K562 (cell line): ENCODE measurements at regions not wholly inside any gene's neighbourhood (a gene's known extent, or its start where the extent isn't known, plus 50 kb on each side); places are given as distances from the start of the nearest gene placed in this dataset.

Experiments
- ATAC-seq: fragments of 200-7000 bp; cut with Tn5 transposase; 3 replicates; pipeline ENCODE4 v1.9.1; 2020; ENCODE audit warnings: moderate library complexity
- BruUV-seq: library from RNA; stranded (reverse); fragments of 400-500 nt; replicated peaks from 2 replicates; lab custom pipeline; 2021; lab: Mats Ljungman, UMichigan
- CTCF ChIA-PET: fragments of 300-600 bp; formaldehyde crosslinking; extraction: SDS; loops from one replicate; lab custom pipeline; 2021; ENCODE audit warnings: low intra/inter-chr PET ratio; lab: Yijun Ruan, JAX
- POLR2A ChIA-PET: fragments of 300-600, 350-650 bp; sonication (Branson Sonifier 250); formaldehyde crosslinking; extraction: SDS; loops from one replicate; lab custom pipeline; 2021; ENCODE audit warnings: antibody characterized with exemption, inconsistent platforms; lab: Yijun Ruan, JAX
- DNase-seq, 4 experiments: peaks; one replicate each; pipeline versions ENCODE4 v3.0.0 to v3.0.0-alpha.2; 2011 to 2018; ENCODE audit warnings: low spot score in 3 of 4, mixed read lengths in 3 of 4; ENCODE audit errors: extremely low read depth in 1 of 4
- FAIRE-seq: peaks from 2 replicates; lab custom pipeline; 2011; peaks lifted over from hg19 to GRCh38; lab: Jason Lieb, UNC
- H2AFZ ChIP-seq: 2 replicates; pipeline ENCODE4 v1.6.0; 2011; ENCODE audit warnings: low read depth, low read length, control low read depth, inconsistent platforms
- H3K27ac ChIP-seq: fragments of 200-600 bp; 3 replicates; pipeline ENCODE4 v1.8.0; 2011; ENCODE audit warnings: low read depth, mild to moderate bottlenecking, control low read depth, inconsistent platforms, low read length, moderate library complexity, mixed read lengths; ENCODE audit errors: extremely low read depth
- H3K27me3 ChIP-seq, 2 experiments: fragments of 300-600 bp in 1 of 2; 2 replicates in 1 of 2; 3 replicates in 1 of 2; pipeline versions ENCODE4 v1.6.0 to v1.8.0; 2011; ENCODE audit warnings: inconsistent platforms in 2 of 2, low read length in 2 of 2, mild to moderate bottlenecking in 1 of 2, mixed read lengths in 1 of 2, moderate library complexity in 1 of 2; ENCODE audit not compliant: control insufficient read depth in 2 of 2, insufficient read depth in 2 of 2
- H3K36me3 ChIP-seq: fragments of 300-600 bp; 3 replicates; pipeline ENCODE4 v1.8.0; 2011; ENCODE audit warnings: mild to moderate bottlenecking, low read length, inconsistent platforms; ENCODE audit not compliant: control insufficient read depth, insufficient read depth
- H3K4me1 ChIP-seq, 2 experiments: fragments of 200-600 bp in 1 of 2; replicated peaks in 1 of 2; 2 replicates in 1 of 2; 3 replicates in 1 of 2; pipeline versions ENCODE4 v1.5.1 to v1.8.0; 2011; ENCODE audit warnings: inconsistent platforms in 2 of 2, low read length in 2 of 2, mild to moderate bottlenecking in 1 of 2, mixed read lengths in 1 of 2, moderate library complexity in 1 of 2; ENCODE audit not compliant: control insufficient read depth in 2 of 2, insufficient read depth in 2 of 2
- H3K4me2 ChIP-seq: 2 replicates; pipeline ENCODE4 v1.6.1; 2011; ENCODE audit warnings: low read length, control low read depth, inconsistent platforms, mixed read lengths; ENCODE audit not compliant: insufficient read depth
- H3K4me3 ChIP-seq: fragments of 200-600 bp; sonication (generic), shearing (Covaris generic); 2 replicates; pipeline ENCODE4 v1.5.1; 2016; ENCODE audit warnings: control low read depth, inconsistent platforms
- H3K79me2 ChIP-seq: fragments of 200-600 bp; 3 replicates; pipeline ENCODE4 v1.8.0; 2011; ENCODE audit warnings: low read length, inconsistent platforms; ENCODE audit not compliant: control insufficient read depth, insufficient read depth
- H3K9ac ChIP-seq, 2 experiments: 2 replicates each; pipeline versions ENCODE4 v1.6.0 to v1.6.1; 2011; ENCODE audit warnings: low read depth in 2 of 2, low read length in 2 of 2, control low read depth in 1 of 2, inconsistent platforms in 1 of 2, mild to moderate bottlenecking in 1 of 2, mixed read lengths in 1 of 2; ENCODE audit not compliant: insufficient read depth in 1 of 2
- H3K9me1 ChIP-seq: one replicate; pipeline ENCODE4 v1.6.0; 2011; ENCODE audit warnings: inconsistent platforms, mild to moderate bottlenecking, low read length, moderate library complexity; ENCODE audit not compliant: control insufficient read depth, insufficient read depth
- H3K9me3 ChIP-seq: replicated peaks from 2 replicates; pipeline ENCODE4 v1.5.1; 2011; ENCODE audit warnings: low read depth, low read length, inconsistent platforms; ENCODE audit not compliant: control insufficient read depth, insufficient read depth
- H4K20me1 ChIP-seq: replicated peaks from 2 replicates; pipeline ENCODE4 v1.6.1; 2011; ENCODE audit warnings: low read length, inconsistent platforms, mixed read lengths; ENCODE audit not compliant: control insufficient read depth, insufficient read depth
- NR1H2 ChIP-seq: sonication (generic); formaldehyde crosslinking; IDR thresholded peaks from 2 replicates; pipeline ENCODE4 v1.4.0; 2020; ENCODE audit warnings: mild to moderate bottlenecking, missing genetic modification reagents
- RERE ChIP-seq: sonication (generic); formaldehyde crosslinking; IDR thresholded peaks from 2 replicates; pipeline ENCODE4 v1.8.0; 2023; ENCODE audit warnings: missing genetic modification reagents, mild to moderate bottlenecking, borderline replicate concordance
- TFAM ChIP-seq: fragments of 250-450 bp; sonication (Bioruptor Pico); conservative IDR thresholded peaks from 2 replicates; pipeline ENCODE4 v1.5.0; 2021; ENCODE audit warnings: mild to moderate bottlenecking, moderate library complexity
- ZFX ChIP-seq: sonication (generic); formaldehyde crosslinking; IDR thresholded peaks from 2 replicates; pipeline ENCODE4 v1.8.0; 2022; ENCODE audit warnings: mild to moderate bottlenecking, missing genetic modification reagents, moderate library complexity
- ZNF274 ChIP-seq: IDR thresholded peaks from 2 replicates; pipeline ENCODE4 v1.6.1; 2011; ENCODE audit warnings: low read depth, mild to moderate bottlenecking, low read length, moderate library complexity, borderline replicate concordance
- ZNF766 ChIP-seq: fragments of 200-800 bp; sonication (Bioruptor generic); conservative IDR thresholded peaks from 2 replicates; pipeline ENCODE4 v1.6.1; 2016; ENCODE audit warnings: missing genetic modification characterization, missing compliant biosample characterization
- WGBS: fragments of 100-300 bp; shearing (Covaris generic); methylation state at CpG from one replicate; pipeline ENCODE4 v1.1.6; 2016; ENCODE audit warnings: low coverage, mixed read lengths; ENCODE audit not compliant: insufficient coverage; ENCODE audit errors: missing lambda C conversion rate; 5-methylcytosine and 5-hydroxymethylcytosine counted together
- in situ Hi-C: fragments of 300-500 bp; cut with MboI; formaldehyde crosslinking; loops from 4 replicates; pipeline ENCODE4 v1.15.0; 2018; ENCODE audit warnings: inconsistent platforms, mixed read lengths
- intact Hi-C: fragments of 100-400 bp; cut with micrococcal nuclease; formaldehyde crosslinking; loops from 2 replicates; pipeline ENCODE4 v1.14.2; 2022
- TF ChIP-seq, protein P1 (sequence below): IDR thresholded peaks from 2 replicates; pipeline ENCODE4 v1.6.1; 2011; ENCODE audit warnings: borderline replicate concordance, low read depth, mild to moderate bottlenecking, moderate library complexity, low read length; ENCODE audit not compliant: insufficient read depth, poor library complexity, severe bottlenecking

GRCh38 chr3:21043139-21043538, 707.9 kb downstream of the ZNF385D start (continued):
- no peak for TF ChIP-seq NR1H2
- TF ChIP-seq RERE (CRISPR knock-in tag), result no peak

DNA sequence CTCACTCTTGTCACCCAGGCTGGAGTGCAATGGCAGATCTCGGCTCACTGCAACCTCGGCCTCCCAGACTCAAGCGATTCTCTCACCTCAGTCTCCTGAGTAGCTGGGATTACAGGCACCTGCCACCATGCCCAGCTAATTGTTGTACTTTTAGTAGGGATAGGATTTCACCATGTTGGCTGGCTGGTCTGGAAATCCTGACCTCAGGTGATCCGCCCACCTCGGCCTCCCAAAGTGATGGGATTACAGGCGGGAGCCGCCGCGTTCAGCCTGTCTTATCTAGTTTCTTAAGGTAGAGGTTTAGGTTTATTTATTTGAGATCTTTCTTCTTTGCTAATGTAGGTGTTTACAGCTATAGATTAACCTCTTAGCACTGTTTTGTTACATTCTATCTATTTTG, 708.8 kb downstream of the ZNF385D start:
- no peak for FAIRE-seq
- TF ChIP-seq ZNF274, result no peak
- no peak for TF ChIP-seq TFAM (CRISPR knock-in tag)
- no peak for TF ChIP-seq ZFX (CRISPR knock-in tag)
- TF ChIP-seq, protein P1, sequence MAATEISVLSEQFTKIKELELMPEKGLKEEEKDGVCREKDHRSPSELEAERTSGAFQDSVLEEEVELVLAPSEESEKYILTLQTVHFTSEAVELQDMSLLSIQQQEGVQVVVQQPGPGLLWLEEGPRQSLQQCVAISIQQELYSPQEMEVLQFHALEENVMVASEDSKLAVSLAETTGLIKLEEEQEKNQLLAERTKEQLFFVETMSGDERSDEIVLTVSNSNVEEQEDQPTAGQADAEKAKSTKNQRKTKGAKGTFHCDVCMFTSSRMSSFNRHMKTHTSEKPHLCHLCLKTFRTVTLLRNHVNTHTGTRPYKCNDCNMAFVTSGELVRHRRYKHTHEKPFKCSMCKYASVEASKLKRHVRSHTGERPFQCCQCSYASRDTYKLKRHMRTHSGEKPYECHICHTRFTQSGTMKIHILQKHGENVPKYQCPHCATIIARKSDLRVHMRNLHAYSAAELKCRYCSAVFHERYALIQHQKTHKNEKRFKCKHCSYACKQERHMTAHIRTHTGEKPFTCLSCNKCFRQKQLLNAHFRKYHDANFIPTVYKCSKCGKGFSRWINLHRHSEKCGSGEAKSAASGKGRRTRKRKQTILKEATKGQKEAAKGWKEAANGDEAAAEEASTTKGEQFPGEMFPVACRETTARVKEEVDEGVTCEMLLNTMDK, result no peak
- no peak for TF ChIP-seq ZNF766 (CRISPR knock-in tag)
- Histone ChIP-seq H3K79me2 (no peaks in the 10 kb centered on the region), H3K4me1 (no peaks in the 10 kb centered on the region), H4K20me1 (no peaks in the 10 kb centered on the region), H3K27ac (no peak overlapping the region), H3K4me3 (no peak overlapping the region), H2AFZ (no peak overlapping the region; the same call in 1 of the 2 replicates), H3K9ac (no peak overlapping the region), H3K9me3 (no peaks in the 10 kb centered on the region), H3K9me1 (no peaks in the 10 kb centered on the region), H3K36me3 (no peaks in the 10 kb centered on the region), H3K4me2 (no peak overlapping the region), H3K27me3 (no peaks in the 10 kb centered on the region)
- ChIA-PET POLR2A (no interaction called here), CTCF (no interaction called here)
- DNase-seq, result no peak
- 22% methylated on average over 9 of the region's 9 CpGs for WGBS
- no peak for ATAC-seq
- BruUV-seq, result no TSS peak
- intact Hi-C loops (no loop called here), in situ Hi-C loops (no loop called here)
